HS-27A (cell line): ENCODE measurements at regions not wholly inside any gene's neighbourhood (a gene's known extent, or its start where the extent isn't known, plus 50 kb on each side); places are given as distances from the start of the nearest gene placed in this dataset.

ENCODE experiments used
- DNase-seq: peaks from one replicate; pipeline ENCODE4 v3.0.0-alpha.2; 2012; ENCODE audit warnings: low read depth, missing footprints

GRCh38 chr18:73962256-73962655 is 185.4 kb downstream of the FBXO15 start:
- no peak for DNase-seq

- DNase-seq, result no peak
These were observed 185.8 kb downstream of the FBXO15 start for GRCh38 chr18:73961804-73962203.

GRCh38 chr18:73959352-73959751 is 188.3 kb downstream of the FBXO15 start:
- DNase-seq, result no peak

GRCh38 chr18:73954268-73954667 is 193.4 kb downstream of the FBXO15 start:
- DNase-seq, result no peak

DNA sequence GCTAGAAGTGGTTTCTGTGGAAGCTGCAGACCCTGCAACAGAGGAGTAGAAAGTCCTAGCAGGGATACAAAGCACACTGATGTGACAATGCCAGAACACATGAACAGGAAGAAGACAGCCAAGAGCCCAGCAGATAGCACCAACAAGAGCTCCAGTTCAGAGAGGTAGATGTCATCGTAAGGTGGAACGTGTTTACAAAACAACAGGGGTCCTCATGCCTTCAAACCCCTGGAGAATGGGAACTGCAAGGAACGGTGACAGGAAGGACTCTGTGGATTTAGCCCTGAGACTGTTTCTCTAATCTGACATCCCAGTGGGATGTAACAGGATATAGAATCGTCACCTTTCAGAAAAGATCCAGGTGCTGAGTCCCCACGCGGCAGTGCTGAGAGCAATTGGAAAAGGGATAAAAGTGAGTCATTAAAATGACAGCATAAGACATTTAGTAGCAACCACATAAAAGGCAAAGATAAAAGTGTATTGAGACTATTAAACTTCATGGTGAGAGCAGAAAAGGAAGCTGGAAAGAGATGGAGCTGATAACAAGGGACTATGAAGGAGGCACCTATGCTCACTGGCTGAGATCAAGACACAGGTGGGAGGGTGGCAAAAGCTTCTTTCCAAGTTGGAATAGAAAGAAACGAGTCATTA is 195.2 kb downstream of the FBXO15 start:
- DNase-seq, result no peak

- DNase-seq, result no peak
These were observed 197.4 kb downstream of the FBXO15 start for GRCh38 chr18:73950116-73950700.

- no peak for DNase-seq
These were observed 199.1 kb downstream of the FBXO15 start for GRCh38 chr18:73948497-73948896.

- DNase-seq, result no peak
These were observed 199.6 kb downstream of the FBXO15 start for GRCh38 chr18:73948084-73948483.

DNA sequence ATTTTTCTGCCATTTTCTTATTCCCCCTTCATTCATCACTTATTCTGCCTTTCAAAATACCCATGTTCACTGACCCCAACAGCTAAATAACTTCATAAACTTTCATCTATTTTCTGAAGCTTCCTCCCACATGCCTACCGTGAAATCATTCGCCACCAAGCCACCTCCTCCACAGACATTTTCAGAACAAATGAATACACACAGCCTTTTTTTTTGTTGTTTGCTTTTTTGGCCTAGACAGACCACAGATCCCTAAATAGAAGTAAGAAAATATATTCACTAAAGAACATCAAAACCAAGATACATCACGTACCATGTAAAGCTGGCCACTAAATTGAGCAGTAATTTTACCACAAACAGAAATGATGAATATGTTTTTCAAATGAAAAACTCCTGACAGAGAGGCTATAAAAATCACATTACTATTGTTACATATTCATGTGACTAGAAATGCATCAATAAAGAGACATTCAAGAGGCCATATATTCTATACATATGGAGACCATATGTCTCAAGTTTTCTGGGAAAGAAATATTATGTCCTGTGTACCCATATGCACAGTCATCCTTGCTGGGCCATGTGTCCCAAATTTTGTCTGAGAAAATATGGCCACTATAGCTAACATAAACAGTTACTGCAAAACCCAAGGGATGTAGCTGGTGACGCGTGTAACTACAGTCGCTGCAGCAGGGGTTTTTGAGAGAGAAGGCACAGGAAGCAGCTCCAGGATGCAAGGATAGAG is 200.3 kb downstream of the FBXO15 start:
- DNase-seq, result no peak

DNA sequence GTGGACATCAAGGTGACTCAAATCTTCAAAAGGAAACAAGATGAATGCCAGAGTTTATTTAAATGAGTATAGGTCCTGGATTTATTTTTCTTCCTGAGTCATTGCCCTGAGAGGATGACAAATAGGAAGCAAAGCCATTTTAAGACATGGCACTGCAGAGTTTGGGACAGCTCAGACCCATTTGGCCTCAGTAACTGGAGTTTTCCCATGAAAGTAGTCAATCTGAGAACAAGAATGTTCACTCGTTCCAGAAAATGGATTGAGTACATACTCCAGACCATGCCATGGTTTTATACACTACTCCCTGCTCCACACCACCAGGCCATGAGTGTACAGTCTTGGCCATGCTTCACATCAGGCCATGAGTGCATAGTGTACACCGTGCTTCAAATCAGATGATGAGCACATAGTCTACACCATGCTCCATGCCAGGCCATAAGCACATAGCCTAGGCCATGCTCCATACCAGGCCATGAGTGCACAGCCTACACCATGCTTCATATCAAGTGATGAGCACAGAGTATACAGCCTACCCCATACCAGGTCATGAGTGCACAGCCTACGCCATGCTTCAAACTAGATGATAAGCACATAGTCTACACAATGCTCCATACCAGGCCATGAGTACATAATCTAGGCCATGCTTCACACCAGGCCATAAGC is 202.4 kb downstream of the FBXO15 start:
- no peak for DNase-seq

DNA sequence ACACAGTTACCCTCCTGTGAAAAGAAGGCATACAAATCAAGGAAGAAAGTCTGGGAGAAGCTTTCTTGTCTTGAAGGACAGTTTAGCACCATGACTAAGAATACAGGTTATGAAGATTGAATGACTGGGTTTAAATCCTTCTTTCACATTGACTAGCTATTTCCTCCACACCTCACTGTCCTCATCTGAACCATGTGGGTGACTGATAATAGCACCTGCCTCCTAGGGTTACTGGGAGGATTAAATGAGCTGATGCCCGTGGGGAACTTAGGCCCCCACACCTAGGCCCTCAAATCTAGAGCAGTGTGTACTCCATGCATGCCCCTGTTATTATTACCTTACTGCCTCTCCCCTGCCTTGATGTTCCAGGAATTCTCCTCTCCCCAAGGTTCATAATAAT is 202.9 kb downstream of the FBXO15 start:
- no peak for DNase-seq

GRCh38 chr18:73943763-73944162 is 203.9 kb downstream of the FBXO15 start:
- DNase-seq, result no peak

DNA sequence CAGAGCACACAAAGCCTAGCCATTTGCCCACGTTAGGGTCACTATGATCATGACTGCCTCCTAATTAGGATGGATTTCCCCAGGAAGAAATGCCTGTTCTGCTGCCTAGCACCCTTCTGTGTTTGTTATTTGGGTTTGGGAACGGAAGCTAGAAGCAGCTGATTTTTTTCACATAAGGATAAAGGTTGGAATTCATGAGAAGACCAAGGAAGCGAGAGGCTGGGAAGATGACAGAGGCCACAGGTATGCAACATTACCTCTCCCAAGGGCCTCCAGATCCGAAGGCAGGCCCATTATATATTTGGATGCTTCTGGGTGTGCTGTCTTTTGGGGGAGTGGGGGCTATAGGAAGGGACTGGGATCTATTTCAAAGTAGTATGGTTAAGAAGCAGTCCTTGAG is 204.7 kb downstream of the FBXO15 start:
- DNase-seq, result no peak

GRCh38 chr18:73942081-73942625 is 205.5 kb downstream of the FBXO15 start:
- DNase-seq, result no peak

DNA sequence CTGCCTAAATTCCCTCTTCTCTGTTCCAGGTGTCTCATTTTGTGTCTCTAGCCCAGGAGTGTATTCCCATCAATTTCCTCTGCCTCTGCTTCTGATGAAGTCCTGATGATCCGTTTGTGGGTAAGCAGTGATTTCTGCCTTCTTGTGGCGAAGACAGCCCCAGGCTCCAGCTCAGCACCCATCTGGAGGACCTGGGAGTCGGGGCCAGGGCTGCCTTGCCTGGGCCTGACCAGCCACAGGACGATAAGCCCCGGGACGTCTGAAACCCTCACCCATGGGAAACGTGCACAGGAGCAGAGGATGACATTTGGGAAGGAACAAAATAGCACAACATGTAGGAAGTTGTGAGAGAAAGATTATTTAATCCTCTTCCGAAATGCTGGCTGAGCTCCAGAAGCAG is 206.9 kb downstream of the FBXO15 start:
- no peak for DNase-seq

DNA sequence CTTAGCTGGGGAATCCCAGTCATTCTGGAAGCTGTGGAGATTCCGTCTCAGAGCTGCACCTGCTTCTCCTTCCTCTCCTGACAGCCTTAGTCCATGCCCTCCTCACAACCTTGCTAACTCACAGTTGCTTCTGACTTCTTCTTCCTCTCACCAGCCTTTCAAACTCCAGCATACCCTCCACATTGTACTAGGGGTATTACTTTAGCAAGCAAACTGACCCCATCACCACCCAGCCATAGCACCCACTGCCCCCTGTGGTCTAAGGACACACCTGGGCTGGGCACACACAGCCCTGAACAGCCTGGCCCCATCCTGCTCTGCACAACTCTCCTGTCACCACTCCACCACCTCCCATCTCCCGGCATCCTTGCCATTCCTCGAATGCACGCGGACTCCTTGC is 208.2 kb downstream of the FBXO15 start:
- no peak for DNase-seq

DNA sequence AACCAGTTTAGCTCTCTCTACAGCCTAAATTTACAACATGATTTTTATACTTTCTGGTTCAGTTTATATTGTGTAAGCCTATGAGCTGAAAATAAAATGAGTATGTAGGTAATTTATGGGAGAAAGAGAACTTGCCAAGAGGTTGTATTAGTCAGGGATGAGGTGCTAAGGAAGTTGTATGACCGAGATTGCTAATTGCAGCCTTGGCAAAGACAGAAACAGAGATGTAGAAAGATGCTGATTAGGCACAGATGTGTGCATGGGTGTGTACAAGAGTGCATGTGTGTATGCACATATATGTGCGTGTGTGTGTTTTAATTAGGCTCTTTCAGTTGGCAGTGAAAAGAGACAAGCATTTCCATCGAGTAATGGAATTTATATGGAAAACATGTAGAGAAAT is 213.9 kb downstream of the FBXO15 start:
- DNase-seq, result no peak

GRCh38 chr18:73932976-73933375 is 214.7 kb downstream of the FBXO15 start:
- no peak for DNase-seq

DNA sequence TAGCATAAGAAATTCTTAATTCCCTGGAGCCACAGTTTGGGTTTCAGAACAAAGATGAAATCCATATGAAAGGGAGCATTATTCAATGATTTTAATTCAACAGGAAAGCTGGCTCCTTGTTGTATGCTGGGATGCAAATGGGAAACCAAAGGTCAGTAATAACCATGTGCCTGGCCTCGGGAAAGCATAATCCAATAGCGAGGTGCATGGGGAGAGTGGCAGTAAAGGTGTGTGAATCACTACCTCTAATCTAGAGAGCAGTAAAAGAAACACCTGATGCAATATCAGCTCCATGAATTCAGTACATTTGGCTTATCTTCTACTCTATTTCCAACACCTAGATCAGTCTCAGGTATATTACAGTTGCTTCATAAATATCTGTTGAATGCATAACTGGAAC is 220.1 kb downstream of the FBXO15 start:
- no peak for DNase-seq

- DNase-seq, result no peak
These were observed 222.8 kb downstream of the FBXO15 start for GRCh38 chr18:73924836-73925235.

- DNase-seq, result no peak
These were observed 223.3 kb downstream of the FBXO15 start for GRCh38 chr18:73924307-73924706.

- DNase-seq, result no peak
These were observed 223.8 kb downstream of the FBXO15 start for GRCh38 chr18:73923866-73924265.

- no peak for DNase-seq
These were observed 227.6 kb downstream of the FBXO15 start for GRCh38 chr18:73920033-73920432.
